ENCODE measurements at regions not wholly inside any gene's neighbourhood (a gene's known extent, or its start where the extent isn't known, plus 50 kb on each side); places are given as distances from the start of the nearest gene placed in this dataset.

DNA sequence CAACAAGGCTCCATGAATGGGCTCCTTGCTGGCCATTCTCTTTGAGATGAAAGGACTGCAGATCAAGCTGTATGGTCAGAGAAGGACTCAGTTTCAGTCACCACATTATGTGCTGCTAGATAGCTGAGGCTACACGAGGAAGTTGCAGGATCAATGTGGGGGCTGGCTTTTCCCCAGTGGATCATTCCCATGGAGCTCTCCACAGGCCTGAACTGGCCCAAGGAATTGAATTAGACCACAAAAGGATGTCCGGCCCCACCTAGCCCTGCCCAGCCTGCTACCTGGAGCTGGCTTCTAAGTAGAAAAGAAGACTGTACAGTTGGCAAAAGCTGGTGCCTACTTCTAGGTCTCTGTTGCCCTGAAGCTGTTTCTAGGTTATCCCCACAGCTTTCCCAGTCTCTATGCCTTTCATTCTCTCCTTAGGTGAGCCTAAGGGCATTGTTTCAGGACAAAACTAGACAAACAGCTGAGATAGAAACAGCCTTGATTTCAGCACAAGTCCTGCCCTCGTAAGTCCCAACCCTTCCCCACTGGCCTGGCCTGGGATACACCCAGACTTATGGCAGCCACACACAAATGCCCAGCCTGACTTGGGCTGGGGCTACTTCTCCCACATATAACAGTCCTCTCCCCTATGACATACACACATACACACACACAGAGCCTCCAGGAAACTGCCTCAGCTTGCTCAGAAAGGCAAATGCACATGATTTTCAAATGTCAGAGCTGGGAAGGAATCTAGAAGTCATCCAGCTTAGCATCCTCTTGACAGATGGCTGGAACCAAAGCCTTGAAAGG is 129.1 kb upstream of the NCAM1 start:
- DNase-seq = no peak

DNA sequence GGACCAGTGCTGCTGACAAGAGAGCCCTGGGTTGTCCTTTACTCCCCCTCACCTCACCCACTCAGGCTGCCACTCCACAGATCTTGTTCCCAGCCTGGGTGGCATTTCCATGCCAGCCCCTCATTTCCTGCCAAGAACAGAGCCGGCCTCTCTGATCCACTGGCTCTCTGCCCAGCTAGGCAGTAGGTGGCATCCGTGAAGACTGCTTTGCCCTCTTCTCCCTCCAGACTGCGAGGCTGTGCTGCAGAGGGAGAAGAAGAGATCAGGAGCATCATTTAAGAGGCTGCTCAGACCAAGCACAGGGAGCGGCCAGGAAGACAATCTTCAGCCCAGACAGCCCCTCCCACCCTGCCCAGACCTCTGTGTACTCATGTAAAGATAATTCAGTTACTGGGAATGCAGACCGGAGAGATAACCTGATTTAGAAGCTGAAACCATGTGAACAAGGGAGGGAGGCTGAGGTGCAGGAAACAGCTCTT is 126.9 kb upstream of the NCAM1 start:
- no peak for DNase-seq

DNA sequence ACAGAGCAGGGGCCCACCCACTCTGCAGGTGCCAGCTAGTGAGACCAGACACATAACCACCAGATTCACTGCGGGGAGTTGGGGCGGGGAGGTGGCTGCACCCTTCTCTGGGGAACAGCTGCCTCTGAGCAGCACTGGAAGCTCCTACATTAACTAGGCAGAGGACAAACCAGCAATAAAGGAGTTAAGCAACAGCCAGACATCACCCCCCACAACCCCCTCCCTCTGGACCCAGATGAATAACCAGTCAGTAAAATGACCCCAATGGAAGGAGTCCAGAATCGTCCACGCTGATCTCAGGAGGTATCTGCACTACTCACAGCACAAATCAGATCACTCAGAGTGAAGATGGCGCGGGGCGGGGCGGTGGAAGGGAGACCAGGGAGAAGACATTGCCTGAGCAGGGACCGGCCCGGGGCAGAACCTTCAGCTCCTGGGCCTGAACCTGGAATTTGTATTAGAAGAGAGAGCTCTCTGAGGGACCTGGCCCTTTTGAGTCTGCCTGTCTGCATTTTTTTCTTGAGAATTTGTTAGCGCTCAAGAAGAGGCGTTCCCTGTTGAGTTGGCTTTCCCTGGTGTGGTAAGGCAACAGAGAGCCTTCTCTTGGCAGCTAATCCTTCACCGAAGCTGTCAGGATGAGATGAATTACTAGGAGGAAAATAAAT is 125.5 kb upstream of the NCAM1 start:
- no peak for DNase-seq

DNA sequence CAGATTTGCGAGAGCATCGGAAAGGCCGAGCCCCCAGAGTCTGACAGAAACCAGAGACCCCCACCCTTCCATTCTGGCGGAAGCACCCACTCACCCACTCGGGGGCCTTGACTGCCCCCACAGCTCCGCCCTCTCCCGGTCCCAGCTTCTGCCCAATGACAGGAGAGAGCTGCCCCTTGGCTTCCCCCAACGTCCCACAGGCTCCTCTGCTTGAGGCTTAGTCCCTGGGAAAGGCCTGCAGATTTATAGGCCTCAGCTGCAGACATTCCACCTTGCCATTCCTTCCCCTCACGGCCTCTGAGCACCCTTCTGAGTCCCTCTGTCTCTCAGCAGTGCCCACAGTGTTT is 125.0 kb upstream of the NCAM1 start:
- no peak for DNase-seq

DNA sequence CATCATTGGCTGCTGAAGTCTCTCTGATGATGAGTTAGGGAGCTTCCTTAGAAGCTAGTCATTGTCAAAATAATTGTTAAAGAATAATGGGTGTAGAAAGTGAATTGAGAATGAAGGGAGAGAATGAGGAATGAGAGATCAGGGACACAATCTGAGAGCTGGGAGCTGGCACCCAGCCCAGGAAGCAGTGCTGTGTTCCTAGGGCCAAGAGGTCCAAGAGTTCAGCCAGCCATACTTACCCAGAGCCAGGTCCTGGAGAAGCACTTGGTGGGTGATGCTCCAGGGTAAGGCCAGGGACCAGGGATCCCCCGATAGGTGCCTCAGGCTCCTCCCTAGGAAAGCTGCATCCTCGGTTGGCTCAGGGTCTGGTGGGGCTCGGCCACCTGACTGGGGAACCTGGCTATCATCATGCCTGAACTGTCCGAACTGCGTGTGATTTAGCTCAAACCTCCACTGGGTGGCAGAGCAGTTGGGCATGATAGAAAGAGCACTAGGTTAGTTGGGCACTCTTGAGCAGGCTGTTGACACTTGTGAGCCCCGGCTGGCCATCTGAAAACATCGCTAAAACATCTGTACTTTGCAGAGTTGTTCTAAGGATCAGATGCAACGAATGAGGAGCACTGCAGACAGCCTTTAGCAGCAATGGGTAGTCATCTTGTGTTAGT is 123.9 kb upstream of the NCAM1 start:
- DNase-seq = no peak

DNA sequence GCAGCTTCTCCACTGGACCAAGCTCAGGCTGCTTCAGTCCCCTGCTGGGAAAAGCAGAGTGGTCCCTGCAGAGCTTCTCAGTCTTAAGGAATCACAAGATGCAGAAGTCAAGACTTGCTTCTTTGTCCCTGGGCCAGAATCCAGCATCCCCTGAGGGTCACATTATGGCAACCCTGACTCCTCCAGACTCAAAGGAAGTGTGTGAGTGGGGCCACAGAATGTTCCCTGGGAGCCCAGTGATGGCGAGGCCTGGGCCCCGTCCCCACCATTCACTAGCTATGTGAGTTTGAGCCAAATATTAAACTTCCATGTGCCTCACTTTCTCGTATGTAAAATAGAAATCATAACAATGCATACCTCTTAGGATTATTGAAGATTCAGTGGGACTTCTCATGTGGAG is 122.2 kb upstream of the NCAM1 start:
- no peak for DNase-seq

DNA sequence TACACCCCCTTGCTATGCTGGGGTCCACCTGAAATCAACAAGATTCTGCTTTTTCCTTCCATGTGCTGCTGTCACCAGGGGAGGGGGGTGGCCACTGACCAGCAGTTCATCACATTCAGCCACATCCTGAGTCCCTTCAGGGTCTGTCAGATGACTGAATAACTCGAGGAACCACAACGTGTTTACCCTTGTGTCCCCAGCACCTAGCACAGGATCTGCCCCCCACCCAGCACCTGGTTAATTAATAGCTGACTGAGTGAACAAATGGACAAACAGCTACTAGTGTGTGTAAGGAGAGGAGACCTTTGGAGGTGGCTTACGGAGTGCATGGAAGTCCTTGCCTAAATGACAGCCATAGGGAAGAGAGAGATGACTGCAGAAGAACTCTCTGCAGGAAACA is 119.5 kb upstream of the NCAM1 start:
- DNase-seq = no peak

DNA sequence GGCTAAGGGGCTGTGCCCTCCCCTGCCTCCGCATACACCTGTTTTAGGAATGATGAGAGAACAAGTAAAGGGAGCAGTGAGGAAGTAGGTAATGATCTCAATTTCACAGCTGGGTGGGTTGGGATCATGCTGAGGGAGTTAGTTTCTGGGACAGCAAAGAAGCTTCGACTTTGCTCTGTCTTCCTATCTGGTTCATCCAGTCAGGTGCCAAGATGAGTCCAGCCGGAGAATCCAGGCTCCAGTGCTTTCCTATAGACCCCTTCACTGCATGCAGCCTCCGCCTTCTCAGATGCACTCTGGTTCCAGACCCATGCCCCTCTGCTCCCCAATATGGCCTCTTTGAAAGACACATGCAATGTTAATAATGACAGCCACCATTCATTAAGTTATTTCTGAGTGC is 119.1 kb upstream of the NCAM1 start:
- no peak for DNase-seq

DNA sequence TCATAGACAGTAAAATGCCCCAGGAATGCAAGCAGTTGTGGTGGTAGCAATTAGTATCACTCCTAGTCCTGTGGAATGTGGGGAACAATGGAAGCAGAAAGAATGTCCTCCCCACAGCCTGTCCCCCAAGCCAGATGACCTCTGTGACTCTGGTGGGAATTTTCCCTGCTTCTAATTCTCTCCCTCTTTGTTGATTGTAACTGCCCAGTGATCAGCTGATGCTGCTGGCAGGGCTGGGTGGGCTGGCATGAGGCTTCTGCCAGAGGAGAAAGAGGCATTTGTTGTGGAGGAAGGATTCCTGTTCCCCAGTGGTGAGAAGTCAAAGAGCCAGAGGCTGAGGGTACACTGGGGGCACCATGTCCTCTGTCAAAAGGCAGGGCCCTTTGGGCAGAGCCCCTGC is 116.7 kb upstream of the NCAM1 start:
- no peak for DNase-seq

DNA sequence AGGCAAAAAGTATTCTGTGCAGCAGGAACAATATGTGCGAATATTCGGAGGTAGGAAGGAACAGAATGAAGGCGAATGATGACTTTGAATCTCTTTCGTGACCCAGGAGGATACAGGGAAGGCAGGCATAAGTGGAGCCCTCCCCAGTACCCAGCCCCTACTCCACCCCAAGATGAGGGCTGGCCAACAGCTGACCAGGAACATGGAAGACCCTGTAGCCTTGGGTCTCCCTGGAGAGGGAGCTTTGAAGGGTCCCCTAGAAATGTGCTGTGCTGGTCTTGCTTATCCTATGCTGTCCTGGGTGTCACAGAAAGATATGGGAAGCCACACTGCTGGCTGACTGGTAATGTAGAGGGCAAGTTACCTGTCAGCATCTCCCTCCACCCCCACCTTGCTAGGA is 113.7 kb upstream of the NCAM1 start:
- no peak for DNase-seq

DNA sequence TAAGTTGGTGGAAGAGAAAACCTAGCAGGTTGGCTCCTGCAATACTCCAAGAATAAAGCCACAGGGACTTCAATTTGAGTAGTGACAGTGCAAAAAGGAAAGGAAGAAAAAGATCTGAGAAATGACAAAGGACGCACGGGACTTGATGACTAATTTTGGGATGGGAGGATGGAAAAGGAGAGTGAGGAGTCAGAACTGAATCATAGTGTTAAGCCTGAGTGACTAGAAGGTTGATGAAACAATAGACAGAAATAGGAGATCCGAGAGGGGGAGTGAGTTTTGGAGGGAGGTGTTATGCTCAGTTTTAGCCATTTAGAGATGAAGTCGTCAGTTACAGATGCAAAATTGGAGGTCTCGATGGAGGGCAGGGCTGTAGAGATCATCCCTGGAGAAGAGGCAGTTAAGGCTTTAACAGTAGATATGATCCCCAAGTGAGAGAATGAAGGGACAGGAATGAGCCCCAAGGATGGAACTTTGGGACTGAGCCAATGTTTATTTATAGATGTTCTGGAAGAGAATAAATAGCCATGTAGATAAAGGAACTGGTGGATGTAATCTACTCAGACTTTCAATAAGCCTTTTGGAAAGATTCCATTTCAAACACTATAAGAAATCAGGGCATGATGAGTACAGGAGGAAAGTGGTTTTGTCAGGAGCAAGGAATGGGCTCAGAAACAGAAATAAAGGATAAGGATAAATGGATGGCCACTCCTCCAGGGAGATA is 108.9 kb upstream of the NCAM1 start:
- DNase-seq = no peak

DNA sequence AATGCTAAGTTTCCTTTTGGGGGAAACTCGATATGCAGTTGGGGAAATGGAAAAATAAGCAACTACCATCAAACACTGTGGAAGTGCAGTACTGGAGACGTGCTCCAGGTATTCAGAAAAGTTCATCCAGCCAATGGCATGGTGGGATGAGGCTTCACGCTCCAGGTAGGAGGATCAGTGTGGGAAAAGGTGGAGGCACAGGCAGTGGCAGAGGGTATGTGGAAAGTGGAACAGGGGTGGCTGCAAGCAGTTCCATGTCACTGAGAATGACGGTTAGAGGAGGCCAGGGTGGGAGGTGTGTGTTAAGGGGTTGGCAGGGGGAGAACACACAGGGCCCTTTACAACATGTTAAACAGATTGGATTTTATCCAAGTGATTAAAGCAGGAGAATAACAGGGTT is 105.1 kb upstream of the NCAM1 start:
- DNase-seq = no peak

DNA sequence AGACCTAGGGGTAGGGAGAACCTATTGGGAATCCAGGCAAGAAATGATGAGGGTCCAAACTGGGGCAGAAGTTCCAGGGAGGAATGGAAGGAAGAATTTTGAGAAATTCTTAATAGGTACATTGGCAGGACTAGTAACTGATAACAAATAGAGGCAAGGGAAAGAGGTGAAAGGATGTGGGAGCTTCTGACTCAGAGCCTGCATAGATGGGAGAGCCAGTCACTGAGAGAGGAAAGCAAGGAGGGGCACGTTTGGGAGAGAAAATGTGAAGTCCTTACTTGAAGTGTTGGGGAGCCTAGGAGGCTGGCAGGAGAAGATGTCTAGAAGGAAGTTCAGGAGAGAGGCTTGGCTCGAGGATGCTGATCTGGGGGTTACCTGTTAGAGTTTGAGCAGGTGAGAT is 104.6 kb upstream of the NCAM1 start:
- no peak for DNase-seq

DNA sequence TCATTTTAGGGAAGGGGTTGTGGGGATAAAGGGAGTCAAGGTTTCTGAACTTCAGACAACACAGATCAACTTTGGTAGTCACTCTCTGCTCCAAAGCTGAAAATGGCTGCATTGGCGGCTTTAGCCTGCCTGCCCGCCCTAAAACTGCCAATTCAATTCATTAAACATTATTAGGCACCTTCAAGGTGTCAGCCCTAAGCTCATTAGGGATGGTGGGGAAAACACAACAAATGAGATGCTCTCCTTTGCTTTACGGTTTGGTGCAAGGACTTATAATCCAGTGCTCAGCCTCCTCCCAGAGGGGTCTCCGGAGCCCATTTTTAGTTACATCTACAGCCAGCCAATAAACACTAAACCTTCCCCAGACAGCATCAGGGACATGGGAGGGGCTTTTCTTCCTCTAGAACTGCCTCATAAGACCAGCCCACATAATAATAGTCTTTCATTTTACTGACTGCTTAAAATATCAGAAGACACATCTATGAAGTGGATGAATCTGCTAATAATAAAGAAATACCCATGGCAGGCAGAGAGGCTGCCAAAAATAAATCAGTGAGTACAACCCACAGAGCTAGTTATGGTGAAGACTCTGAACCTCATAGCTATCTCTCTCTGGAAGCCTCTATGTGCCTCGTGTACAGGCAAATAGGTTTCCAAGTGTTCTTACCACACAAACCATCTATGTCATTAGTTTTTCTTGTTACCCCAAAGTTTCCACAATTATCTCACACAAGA is 102.8 kb upstream of the NCAM1 start:
- no peak for DNase-seq

DNA sequence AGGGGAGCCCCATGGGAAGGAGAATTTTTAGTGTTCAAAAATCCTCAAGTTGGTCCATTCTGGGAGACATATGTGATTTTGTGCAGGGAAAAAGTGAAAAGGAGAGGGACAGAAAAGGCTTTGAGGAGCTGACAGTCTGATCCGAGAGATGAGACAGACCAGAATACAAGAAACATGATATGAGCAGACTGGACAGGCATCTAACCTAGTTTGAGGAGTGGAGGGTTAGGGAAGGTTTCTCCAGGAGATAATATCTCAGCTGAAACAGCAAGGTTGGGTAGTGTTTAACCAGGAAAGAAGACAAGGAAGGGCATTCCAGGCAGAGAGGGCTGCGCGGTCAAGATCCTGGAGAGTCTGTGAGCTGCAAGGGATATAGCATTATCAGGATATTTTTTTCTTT is 101.4 kb upstream of the NCAM1 start:
- no peak for DNase-seq

DNA sequence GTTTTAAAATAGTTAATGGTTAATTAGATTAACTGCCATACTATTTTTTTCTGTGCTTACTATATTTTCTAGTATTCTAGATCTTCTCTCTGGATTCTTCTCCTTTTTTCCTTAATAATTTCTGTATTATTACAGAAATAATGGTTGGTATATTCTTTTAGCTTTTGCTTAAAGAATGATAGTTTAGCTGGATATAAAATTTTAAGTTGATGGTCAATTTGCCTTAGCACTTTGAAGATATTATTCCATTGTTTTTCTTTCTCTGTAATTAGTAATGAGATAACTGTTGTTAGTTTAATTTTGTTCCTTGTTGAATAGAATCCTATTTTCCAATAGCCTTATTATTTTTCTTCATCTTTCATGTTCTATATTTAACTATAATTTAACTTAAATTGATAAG is 99.9 kb upstream of the NCAM1 start:
- no peak for DNase-seq

DNA sequence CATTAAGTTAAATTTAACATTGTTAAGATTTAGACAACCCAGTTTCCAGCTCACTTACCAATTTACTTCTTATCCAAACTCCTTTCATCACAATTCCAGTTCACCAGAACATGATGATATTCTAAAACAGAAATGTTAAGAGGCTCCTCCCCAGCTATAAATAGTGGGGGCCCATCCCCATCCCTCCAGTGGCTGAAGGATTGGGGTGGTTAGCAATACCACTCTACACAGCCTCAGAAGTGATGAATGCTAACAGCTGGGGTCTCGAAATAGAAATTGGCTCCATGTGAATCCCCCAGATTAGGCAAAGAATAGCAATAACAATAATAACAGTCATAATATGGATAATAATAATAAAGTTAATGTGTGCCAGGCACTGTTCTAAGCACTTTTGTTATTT is 97.9 kb upstream of the NCAM1 start:
- DNase-seq = no peak

DNA sequence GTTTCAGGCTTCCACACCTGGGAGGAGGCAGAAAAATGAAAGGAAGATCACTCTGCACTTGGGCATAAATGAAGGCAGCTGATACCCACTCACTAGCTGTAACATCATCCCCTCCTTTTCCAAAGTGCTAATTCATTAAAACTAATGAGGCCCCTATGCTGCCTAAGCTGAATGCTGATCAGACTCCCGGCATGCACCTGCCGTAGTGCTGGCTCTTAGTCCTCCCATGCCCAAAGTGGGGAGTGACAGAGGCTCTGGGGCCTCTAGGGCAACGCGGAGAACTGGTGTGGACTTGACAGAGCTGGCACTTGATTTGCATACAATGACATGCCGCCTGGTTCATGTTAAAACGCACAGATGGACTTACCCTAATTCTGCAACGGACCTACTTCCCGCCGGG is 96.5 kb upstream of the NCAM1 start:
- DNase-seq = no peak

DNA sequence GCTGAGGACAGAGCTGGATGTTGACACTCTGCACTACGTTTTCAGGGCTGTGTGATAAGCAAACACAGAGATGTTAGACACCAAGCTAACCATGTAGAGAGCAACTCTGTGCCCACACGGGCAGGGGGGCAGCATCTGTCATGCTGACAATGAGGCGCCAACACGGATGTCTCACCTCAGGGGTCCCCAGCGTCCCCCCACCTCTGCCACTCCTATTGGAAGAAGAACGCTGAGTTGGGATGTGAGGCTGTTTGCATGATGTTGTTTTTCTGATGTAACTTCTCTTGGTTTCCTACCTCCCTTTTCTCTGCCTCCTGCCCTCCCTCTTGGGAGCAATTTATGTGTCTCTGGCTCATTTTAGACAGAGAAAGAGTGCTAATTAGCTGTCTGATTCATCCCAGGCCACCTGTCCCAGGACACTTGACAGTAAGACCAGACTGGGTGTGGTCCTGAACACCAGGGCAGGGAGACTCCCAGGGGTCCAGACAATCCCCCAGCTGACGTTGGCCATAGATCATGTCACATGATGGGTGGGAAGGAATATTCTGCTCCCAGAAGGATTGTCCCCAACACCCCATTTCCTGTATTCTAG is 89.2 kb upstream of the NCAM1 start:
- no peak for DNase-seq

DNA sequence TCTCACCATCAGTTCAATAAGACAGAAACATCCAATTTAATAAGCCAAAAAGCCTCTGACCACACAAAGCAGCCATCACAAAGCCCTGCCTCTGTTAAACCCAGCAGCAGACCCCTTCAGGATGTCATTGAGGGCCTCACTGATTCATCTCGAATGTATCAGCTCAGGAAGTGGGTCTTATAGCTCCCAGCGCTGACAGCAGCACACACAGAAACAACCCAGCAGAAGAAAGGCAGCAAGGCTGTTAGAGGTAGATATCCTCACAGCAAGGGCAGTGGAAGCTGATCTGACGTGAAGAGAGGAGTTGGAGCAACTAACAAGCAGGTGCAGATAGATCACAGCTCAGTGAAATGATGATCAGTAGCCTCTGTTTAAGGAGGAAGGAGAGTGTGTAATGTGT is 86.2 kb upstream of the NCAM1 start:
- no peak for DNase-seq

DNA sequence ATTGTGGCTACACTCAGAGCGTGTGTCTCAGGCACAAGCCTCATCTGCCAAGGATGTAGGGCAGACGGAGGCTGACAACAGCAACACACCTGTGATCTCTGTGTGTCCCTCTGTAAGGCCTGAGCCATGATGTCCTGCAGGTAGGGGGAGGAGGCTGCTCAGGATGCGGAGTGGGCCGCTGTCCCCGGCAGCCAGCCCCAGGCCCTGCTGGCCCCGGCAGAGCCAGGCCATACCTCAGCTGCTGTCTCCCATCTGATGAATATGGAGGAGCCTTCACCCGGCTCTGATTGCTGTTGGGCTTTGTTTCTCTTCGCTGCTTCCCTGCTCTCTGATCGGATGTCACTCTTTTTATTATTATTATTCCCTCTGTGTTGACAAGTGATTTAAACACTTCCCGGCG is 83.6 kb upstream of the NCAM1 start:
- DNase-seq = no peak

DNA sequence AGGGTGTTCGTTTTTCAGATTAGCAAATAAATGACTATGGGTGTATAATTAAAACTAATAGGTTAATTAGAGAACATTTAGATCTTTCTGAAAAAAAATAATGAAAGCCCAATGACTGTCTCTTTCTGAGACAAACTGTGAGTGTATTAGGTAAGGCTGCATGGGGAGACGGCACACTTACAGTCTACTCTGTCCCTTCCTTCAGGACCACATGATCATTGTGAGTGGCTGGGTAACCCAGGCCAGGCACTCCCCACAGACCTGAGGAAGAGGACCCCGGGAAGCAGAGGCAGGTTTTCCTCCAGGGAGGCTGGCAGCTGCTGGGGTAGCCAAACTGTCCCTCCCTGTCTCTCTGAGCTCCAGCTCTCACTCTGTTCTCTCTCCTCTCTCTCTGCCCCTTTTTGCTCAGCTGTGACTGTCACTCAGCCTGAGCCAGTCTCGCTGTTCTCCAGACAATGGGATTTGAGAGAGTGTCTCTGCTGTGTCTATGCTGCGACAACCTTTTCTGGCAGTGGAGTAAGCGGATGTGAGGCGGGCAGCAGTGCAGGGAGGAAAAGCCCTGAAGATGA is 83.1 kb upstream of the NCAM1 start:
- DNase-seq = no peak

Measured in NCI-H187 treated with DMSO at 0.1 percent for 48 hours (cell line).